ENCODE measurements at regions not wholly inside any gene's neighbourhood (a gene's known extent, or its start where the extent isn't known, plus 50 kb on each side); places are given as distances from the start of the nearest gene placed in this dataset.

DNA sequence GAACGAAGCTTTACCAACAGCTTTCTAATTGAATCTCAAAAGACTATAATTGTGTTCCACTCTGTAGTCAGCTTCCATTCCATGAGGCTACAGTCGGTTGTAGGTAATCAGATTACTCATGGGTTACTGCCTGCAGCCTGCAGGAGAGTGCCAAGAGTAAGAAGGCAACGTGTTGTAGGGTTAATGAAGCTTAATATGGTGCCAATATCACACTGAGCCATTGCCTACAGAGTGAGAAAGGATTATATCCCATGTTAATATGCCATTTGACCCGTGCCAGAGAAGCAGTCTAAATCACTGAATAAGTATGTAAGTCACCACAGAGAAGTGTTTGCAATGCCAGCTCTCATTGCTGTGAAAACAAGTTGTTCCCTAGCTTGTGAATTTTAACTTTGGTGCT lies 734.5 kb upstream of the ACVR2A start:
- H3K27ac ChIP-seq (ENCODE audit: low read length in 2 of 2) = no peak overlapping the region
- H3K27me3 ChIP-seq (replicated peaks in 1 of 4; ENCODE audit: control extremely low read depth in 1 of 4, control insufficient read depth in 3 of 4, insufficient read depth in 4 of 4, low read length in 3 of 4) = no peaks in the 10 kb centered on the region
- ATAC-seq (ENCODE audit: low read depth) (no peak), DNase-seq (no peak)
- Mint-ChIP-seq H3K4me1 (no peaks in the 10 kb centered on the region), H3K27me3 (no peaks in the 10 kb centered on the region), H3K27ac (no peak overlapping the region), H3K4me3 (no peak overlapping the region), H3K9me3 (ENCODE audit: insufficient read depth) (no peaks in the 10 kb centered on the region)
- peaks cover 0 to 4% (median 4%) of the 10 kb centered on the region in 3 donors for H3K9me3 ChIP-seq (ENCODE audit: control extremely low read depth in 1 of 3, control insufficient read depth in 2 of 3, insufficient read depth in 1 of 3, low read length in 2 of 3)
- H3K9ac ChIP-seq (ENCODE audit: low read length) = no peak overlapping the region
- no peak overlapping the region for H3K4me3 ChIP-seq (ENCODE audit: control extremely low read depth in 1 of 5, extremely low read depth in 1 of 5, insufficient read depth in 1 of 5, low read depth in 2 of 5, low read length in 4 of 5)
- no peaks in the 10 kb centered on the region for H3K4me1 ChIP-seq (ENCODE audit: control insufficient read depth in 2 of 2, insufficient read depth in 2 of 2, low read length in 2 of 2)
- H2AFZ ChIP-seq (ENCODE audit: insufficient read depth, low read depth, low read length, poor library complexity, severe bottlenecking) = no peak overlapping the region
- H3K36me3 ChIP-seq (replicated peaks in 1 of 2; ENCODE audit: control extremely low read depth in 1 of 2, control insufficient read depth in 1 of 2, extremely low read depth in 1 of 2, insufficient read depth in 2 of 2, low read length in 1 of 2) = no peaks in the 10 kb centered on the region
- CTCF ChIA-PET = no interaction called here
- H3K79me2 ChIP-seq (ENCODE audit: control insufficient read depth, insufficient read depth, low read length) = no peaks in the 10 kb centered on the region
- TF ChIP-seq, protein P1, sequence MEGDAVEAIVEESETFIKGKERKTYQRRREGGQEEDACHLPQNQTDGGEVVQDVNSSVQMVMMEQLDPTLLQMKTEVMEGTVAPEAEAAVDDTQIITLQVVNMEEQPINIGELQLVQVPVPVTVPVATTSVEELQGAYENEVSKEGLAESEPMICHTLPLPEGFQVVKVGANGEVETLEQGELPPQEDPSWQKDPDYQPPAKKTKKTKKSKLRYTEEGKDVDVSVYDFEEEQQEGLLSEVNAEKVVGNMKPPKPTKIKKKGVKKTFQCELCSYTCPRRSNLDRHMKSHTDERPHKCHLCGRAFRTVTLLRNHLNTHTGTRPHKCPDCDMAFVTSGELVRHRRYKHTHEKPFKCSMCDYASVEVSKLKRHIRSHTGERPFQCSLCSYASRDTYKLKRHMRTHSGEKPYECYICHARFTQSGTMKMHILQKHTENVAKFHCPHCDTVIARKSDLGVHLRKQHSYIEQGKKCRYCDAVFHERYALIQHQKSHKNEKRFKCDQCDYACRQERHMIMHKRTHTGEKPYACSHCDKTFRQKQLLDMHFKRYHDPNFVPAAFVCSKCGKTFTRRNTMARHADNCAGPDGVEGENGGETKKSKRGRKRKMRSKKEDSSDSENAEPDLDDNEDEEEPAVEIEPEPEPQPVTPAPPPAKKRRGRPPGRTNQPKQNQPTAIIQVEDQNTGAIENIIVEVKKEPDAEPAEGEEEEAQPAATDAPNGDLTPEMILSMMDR (IDR thresholded peaks at IDR 0.05) = no peak
- no peak for TF ChIP-seq EZH2 (IDR thresholded peaks at IDR 0.05; ENCODE audit: borderline replicate concordance, insufficient read depth, low read depth, low read length, poor library complexity, severe bottlenecking)
- intact Hi-C loops (cut with micrococcal nuclease) = no loop called here
- POLR2A ChIA-PET = no interaction called here
- no peak overlapping the region for H3K4me2 ChIP-seq (replicated peaks; ENCODE audit: low read depth, low read length, poor library complexity, severe bottlenecking)
- WGBS (ENCODE audit: insufficient coverage) = 65% methylated on average over 3 of the region's 4 CpGs
- H4K20me1 ChIP-seq (ENCODE audit: control insufficient read depth, insufficient read depth, low read length, poor library complexity, severe bottlenecking) = no peaks in the 10 kb centered on the region

DNA sequence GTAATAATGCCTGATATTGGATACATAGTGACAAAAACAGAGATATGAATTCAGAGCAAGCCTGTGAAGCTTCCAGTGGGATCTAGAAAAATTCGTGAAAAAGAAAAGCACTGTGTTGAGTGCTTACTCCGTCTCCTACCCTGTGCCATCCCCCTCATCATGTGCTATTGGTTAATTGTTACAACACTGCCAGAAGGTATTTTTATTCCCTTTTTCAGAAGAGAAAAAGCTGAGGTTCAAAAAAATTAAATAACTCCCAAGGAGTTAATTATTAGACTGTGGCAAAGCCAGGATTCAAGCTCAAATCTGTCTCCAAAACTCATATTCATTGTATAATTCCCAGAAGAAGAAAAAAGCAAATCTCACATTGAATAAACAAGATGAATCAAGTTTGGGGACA lies 735.5 kb upstream of the ACVR2A start:
- H3K4me3 Mint-ChIP-seq = no peak overlapping the region
- no peak overlapping the region for H2AFZ ChIP-seq (ENCODE audit: insufficient read depth, low read depth, low read length, poor library complexity, severe bottlenecking)
- H3K79me2 ChIP-seq (ENCODE audit: control insufficient read depth, insufficient read depth, low read length) = no peaks in the 10 kb centered on the region
- no peaks in the 10 kb centered on the region for H3K4me1 ChIP-seq (ENCODE audit: control insufficient read depth in 2 of 2, insufficient read depth in 2 of 2, low read length in 2 of 2)
- H3K9me3 ChIP-seq (ENCODE audit: control extremely low read depth in 1 of 3, control insufficient read depth in 2 of 3, insufficient read depth in 1 of 3, low read length in 2 of 3) = peaks cover 0 to 4% (median 4%) of the 10 kb centered on the region in 3 donors
- intact Hi-C loops (cut with micrococcal nuclease) = no loop called here
- no peaks in the 10 kb centered on the region for H3K9me3 Mint-ChIP-seq (ENCODE audit: insufficient read depth)
- no peaks in the 10 kb centered on the region for H3K36me3 ChIP-seq (replicated peaks in 1 of 2; ENCODE audit: control extremely low read depth in 1 of 2, control insufficient read depth in 1 of 2, extremely low read depth in 1 of 2, insufficient read depth in 2 of 2, low read length in 1 of 2)
- no peak overlapping the region for H3K4me2 ChIP-seq (replicated peaks; ENCODE audit: low read depth, low read length, poor library complexity, severe bottlenecking)
- TF ChIP-seq EZH2 (IDR thresholded peaks at IDR 0.05; ENCODE audit: borderline replicate concordance, insufficient read depth, low read depth, low read length, poor library complexity, severe bottlenecking) = no peak
- TF ChIP-seq, protein P1 (IDR thresholded peaks at IDR 0.05) = no peak
- no peak overlapping the region for H3K27ac ChIP-seq (ENCODE audit: low read length in 2 of 2)
- ATAC-seq (ENCODE audit: low read depth) (no peak), DNase-seq (no peak)
- ChIA-PET POLR2A (no interaction called here), CTCF (no interaction called here)
- no peaks in the 10 kb centered on the region for H4K20me1 ChIP-seq (ENCODE audit: control insufficient read depth, insufficient read depth, low read length, poor library complexity, severe bottlenecking)
- H3K27me3 ChIP-seq (replicated peaks in 1 of 4; ENCODE audit: control extremely low read depth in 1 of 4, control insufficient read depth in 3 of 4, insufficient read depth in 4 of 4, low read length in 3 of 4) = no peaks in the 10 kb centered on the region
- H3K4me1 Mint-ChIP-seq = no peaks in the 10 kb centered on the region
- H3K27me3 Mint-ChIP-seq = no peaks in the 10 kb centered on the region
- H3K9ac ChIP-seq (ENCODE audit: low read length) = no peak overlapping the region
- no CpG with 5 or more reads among the region's 2 CpGs for WGBS (ENCODE audit: insufficient coverage)
- no peak overlapping the region for H3K4me3 ChIP-seq (ENCODE audit: control extremely low read depth in 1 of 5, extremely low read depth in 1 of 5, insufficient read depth in 1 of 5, low read depth in 2 of 5, low read length in 4 of 5)
- H3K27ac Mint-ChIP-seq = no peak overlapping the region
